Heart left ventricle (tissue), 16 donors: ENCODE measurements at regions not wholly inside any gene's neighbourhood (a gene's known extent, or its start where the extent isn't known, plus 50 kb on each side); places are given as distances from the start of the nearest gene placed in this dataset.
A peak's percentile ranks its signal among the peaks of the same experiment; 100 is the strongest.

Source experiments
- ATAC-seq, 4 donors: fragments of 200-7000 bp; cut with Tn5 transposase; one replicate each; pipeline ENCODE4 v1.9.1; 2020 to 2022; ENCODE audit warnings: moderate library complexity in 4 of 4, mild to moderate bottlenecking in 3 of 4, moderate number of reproducible peaks in 1 of 4
- DNase-seq, 5 donors: peaks; one replicate each; pipeline ENCODE4 v3.0.0-alpha.2; 2020
- H3K27ac ChIP-seq, 12 donors: fragments of 200-600 bp; sonication (generic) in 4 of 12; one replicate each; pipeline versions ENCODE4 v1.5.0 to v1.8.0; 2016 to 2022; ENCODE audit warnings: mild to moderate bottlenecking in 2 of 12
- H3K27me3 ChIP-seq, 9 donors: fragments of 200-600 bp; sonication (generic) in 2 of 9; one replicate each; pipeline versions ENCODE4 v1.5.1 to v1.8.0; 2016 to 2022; ENCODE audit warnings: mild to moderate bottlenecking in 3 of 9
- H3K36me3 ChIP-seq, 9 donors: fragments of 200-600 bp; sonication (generic) in 2 of 9; one replicate each; pipeline versions ENCODE4 v1.5.0 to v1.8.0; 2018 to 2022; ENCODE audit warnings: mild to moderate bottlenecking in 2 of 9
- H3K4me1 ChIP-seq, 12 donors: fragments of 200-600 bp; sonication (generic) in 4 of 12; one replicate each; pipeline versions ENCODE4 v1.5.0 to v1.8.0; 2016 to 2022; ENCODE audit warnings: mild to moderate bottlenecking in 3 of 12
- H3K4me3 ChIP-seq, 12 donors: fragments of 200-600 bp; sonication (generic) in 4 of 12; one replicate each; pipeline versions ENCODE4 v1.5.0 to v1.8.0; 2017 to 2022; ENCODE audit warnings: mild to moderate bottlenecking in 9 of 12, moderate library complexity in 4 of 12
- H3K9me3 ChIP-seq, 12 donors: fragments of 200-600 bp; sonication (generic) in 4 of 12; one replicate each; pipeline versions ENCODE4 v1.5.0 to v1.8.0; 2016 to 2022; ENCODE audit warnings: mild to moderate bottlenecking in 1 of 12
- POLR2A ChIP-seq, 2 donors: fragments of 450-650 bp; IDR thresholded peaks; one replicate each; pipeline ENCODE4 v1.6.1; 2017; ENCODE audit warnings: antibody characterized with exemption in 2 of 2, mild to moderate bottlenecking in 2 of 2, moderate library complexity in 2 of 2
- WGBS, 4 donors: extraction: QIAGEN DNeasy Blood & Tissue Kit in 2 of 4; methylation state at CpG; one replicate each; pipeline versions ENCODE4 v1.1.5 to v1.1.7; 2013 to 2018; 5-methylcytosine and 5-hydroxymethylcytosine counted together
- intact Hi-C, 10 donors: fragments of 100-400 bp; cut with DNase I; formaldehyde crosslinking; loops; one replicate each; pipeline versions ENCODE4 v1.11.1 to v1.14.2; 2022
- TF ChIP-seq, protein P1 (sequence below), 12 donors: fragments of 200-600 bp; sonication (generic) in 4 of 12; IDR thresholded peaks; one replicate each; pipeline versions ENCODE4 v1.5.0 to v1.8.0; 2018 to 2022; ENCODE audit warnings: antibody characterized with exemption in 12 of 12, mild to moderate bottlenecking in 5 of 12
- donor health status: ischemic (EF 13 %, LVEDD 7.1; RV severe dilation, severe dysfunction).
- donor health status: healthy with polysubstance abuse.
- donor health status: DM: no; HTN: yes; CAD: no.
- donor health status: DM: no; HTN: no; CAD: no.
- donor health status: ischemic (EF 25% LVEDD 6.9; RV normal size, moderate dysfunction).
- donor health status: ischemic (EF 25% LVEDD 5.7; RV mildly dilated, moderate dysfunction).
- donor health status: healthy.
- donor health status: DM: yes; HTN: yes; CAD: no.
- donor health status: ischemic (EF 35%, LVEDD 5.7; RV mildly dilated, moderate dysfunction).
- donor health status: nonischemic (EF 11% LVEDD 7.7; RV severe dilation, severe dysfunction).
- donor health status: DM: yes; HTN: yes; CAD: no.
- donor health status: PGD.
- donor health status: ischemic (EF 29% LVEDD 5.4; RV normal size, mild dysfunction).
- donor health status: nonischemic (EF 23%, LVEDD 6.1; RV moderate dilation, normal function).

DNA sequence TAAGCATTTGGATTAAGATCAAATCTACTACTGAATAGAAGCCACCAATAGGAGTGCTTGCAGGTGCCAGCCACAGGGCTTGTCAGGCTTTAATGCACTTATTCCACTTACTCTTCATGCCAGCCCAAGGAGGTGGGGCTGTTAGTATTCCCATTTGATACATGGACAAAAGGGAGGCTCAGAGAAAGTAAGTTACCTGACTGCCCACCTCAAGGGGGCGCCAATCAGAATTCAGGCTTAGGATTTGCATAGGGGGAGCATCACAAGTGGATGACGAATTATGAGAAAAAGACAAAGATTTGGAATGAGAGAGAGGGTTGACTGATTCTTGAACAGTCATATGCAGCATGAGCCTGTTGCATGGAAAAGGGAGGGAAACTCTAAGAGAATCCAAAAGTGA, 188.4 kb upstream of the TSHZ2 start:
- 63 to 69% (median 67%) methylated on average over 2 of the region's 2 CpGs for WGBS, 4 donors
- H3K4me3 ChIP-seq = no peak overlapping the region
- H3K9me3 ChIP-seq = no peaks in the 10 kb centered on the region
- intact Hi-C loops = no loop called here
- H3K27me3 ChIP-seq = no peaks in the 10 kb centered on the region
- TF ChIP-seq POLR2A (IDR thresholded peaks at IDR 0.05) = no peak
- TF ChIP-seq, protein P1, sequence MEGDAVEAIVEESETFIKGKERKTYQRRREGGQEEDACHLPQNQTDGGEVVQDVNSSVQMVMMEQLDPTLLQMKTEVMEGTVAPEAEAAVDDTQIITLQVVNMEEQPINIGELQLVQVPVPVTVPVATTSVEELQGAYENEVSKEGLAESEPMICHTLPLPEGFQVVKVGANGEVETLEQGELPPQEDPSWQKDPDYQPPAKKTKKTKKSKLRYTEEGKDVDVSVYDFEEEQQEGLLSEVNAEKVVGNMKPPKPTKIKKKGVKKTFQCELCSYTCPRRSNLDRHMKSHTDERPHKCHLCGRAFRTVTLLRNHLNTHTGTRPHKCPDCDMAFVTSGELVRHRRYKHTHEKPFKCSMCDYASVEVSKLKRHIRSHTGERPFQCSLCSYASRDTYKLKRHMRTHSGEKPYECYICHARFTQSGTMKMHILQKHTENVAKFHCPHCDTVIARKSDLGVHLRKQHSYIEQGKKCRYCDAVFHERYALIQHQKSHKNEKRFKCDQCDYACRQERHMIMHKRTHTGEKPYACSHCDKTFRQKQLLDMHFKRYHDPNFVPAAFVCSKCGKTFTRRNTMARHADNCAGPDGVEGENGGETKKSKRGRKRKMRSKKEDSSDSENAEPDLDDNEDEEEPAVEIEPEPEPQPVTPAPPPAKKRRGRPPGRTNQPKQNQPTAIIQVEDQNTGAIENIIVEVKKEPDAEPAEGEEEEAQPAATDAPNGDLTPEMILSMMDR (IDR thresholded peaks at IDR 0.05) = peak in 2 of 12 donors; percentile 13 to 20
- DNase-seq = no peak
- H3K27ac ChIP-seq = no peak overlapping the region
- H3K36me3 ChIP-seq = no peaks in the 10 kb centered on the region
- ATAC-seq = no peak
- H3K4me1 ChIP-seq = no peaks in the 10 kb centered on the region

DNA sequence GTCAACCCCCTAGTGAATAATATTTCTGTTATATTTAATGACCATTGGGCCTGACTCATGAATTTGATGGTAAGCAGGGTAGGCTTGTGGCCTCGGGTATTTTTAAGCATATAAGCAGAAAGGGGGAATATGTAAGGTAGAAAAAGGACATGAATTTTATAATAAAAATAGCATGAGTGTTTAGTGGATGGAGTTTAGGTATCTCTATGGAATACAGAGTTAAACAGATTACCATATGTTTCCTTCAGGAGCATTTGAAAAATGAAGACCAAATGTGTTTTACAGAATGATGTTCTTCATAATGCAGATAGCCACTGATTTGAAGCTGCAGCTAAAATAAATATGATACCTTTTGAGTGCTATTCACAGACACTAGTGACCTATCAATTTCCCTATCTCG, 191.7 kb upstream of the TSHZ2 start:
- 40 to 69% (median 59%) methylated on average over 2 of the region's 2 CpGs for WGBS, 4 donors

DNA sequence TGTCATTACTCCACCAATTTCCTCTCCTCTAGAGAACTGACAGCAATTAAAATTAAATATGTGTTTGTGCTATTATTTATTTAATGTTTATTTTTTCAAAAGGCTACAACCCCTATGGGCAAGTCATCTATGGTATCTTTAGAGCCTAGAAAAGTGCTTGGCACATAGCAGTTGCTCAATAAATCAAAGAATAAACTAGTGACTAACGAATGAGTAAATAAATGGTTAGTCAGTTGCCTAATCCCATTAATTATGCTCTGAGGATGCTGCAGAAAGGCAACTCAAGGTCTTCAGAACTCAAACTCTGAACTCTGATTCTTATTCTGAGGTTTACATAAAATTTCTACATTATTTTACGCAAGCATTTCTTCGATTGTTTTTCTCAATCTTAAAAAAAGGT, 193.0 kb upstream of the TSHZ2 start:
- Histone ChIP-seq H3K36me3 (no peaks in the 10 kb centered on the region), H3K27me3 (no peaks in the 10 kb centered on the region), H3K4me3 (no peak overlapping the region), H3K9me3 (no peaks in the 10 kb centered on the region), H3K27ac (no peak overlapping the region), H3K4me1 (no peaks in the 10 kb centered on the region)
- no peak for ATAC-seq
- DNase-seq = no peak
- TF ChIP-seq, protein P1 (IDR thresholded peaks at IDR 0.05) = no peak
- no peak for TF ChIP-seq POLR2A (IDR thresholded peaks at IDR 0.05)
- WGBS, 4 donors = 91 to 94% (median 93%) methylated on average over 3 of the region's 3 CpGs
- intact Hi-C loops = no loop called here

More for the DNA sequence above, 191.7 kb upstream of the TSHZ2 start:
- DNase-seq (no peak), ATAC-seq (no peak)
- Histone ChIP-seq H3K4me3 (no peak overlapping the region), H3K36me3 (no peaks in the 10 kb centered on the region), H3K27ac (no peak overlapping the region), H3K9me3 (no peaks in the 10 kb centered on the region), H3K27me3 (no peaks in the 10 kb centered on the region), H3K4me1 (no peaks in the 10 kb centered on the region)
- intact Hi-C loops = no loop called here
- TF ChIP-seq, protein P1 (IDR thresholded peaks at IDR 0.05) = no peak
- TF ChIP-seq POLR2A (IDR thresholded peaks at IDR 0.05) = no peak

DNA sequence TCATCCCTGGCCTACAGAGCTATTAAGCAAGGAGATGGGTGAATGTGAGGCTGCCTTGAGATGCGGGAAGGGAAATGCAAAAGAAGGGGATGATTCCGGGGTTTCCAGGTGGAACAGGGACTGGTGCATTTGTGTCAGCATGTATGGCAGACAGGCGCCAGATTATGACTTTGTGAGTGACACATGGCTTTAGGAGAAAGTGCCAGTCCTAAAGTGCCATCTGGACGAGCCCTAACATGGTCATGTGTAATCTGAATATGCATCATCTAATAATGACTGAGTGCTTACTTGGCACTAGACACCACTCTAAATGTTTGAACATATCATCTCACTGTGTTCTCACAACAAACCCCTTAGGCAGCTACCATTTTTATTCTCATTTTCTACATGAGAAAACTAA, 195.0 kb upstream of the TSHZ2 start:
- H3K27ac ChIP-seq = no peak overlapping the region
- ATAC-seq (no peak), DNase-seq (no peak)
- no peaks in the 10 kb centered on the region for H3K9me3 ChIP-seq
- intact Hi-C loops = no loop called here
- TF ChIP-seq, protein P1 (IDR thresholded peaks at IDR 0.05) = no peak
- no peak for TF ChIP-seq POLR2A (IDR thresholded peaks at IDR 0.05)
- no peaks in the 10 kb centered on the region for H3K36me3 ChIP-seq
- no peaks in the 10 kb centered on the region for H3K4me1 ChIP-seq
- 87 to 95% (median 90%) methylated on average over 4 of the region's 4 CpGs for WGBS, 4 donors
- no peak overlapping the region for H3K4me3 ChIP-seq
- no peaks in the 10 kb centered on the region for H3K27me3 ChIP-seq
